Body of pancreas (tissue), 4 donors: ENCODE measurements at regions not wholly inside any gene's neighbourhood (a gene's known extent, or its start where the extent isn't known, plus 50 kb on each side); places are given as distances from the start of the nearest gene placed in this dataset.

ENCODE experiments used
- ATAC-seq: fragments of 150-250 bp; one replicate; pipeline ENCODE4 v1.9.1; 2016
- DNase-seq, 4 donors: peaks; one replicate each; pipeline ENCODE4 v3.0.0-alpha.2; 2019
- H3K27ac ChIP-seq, 4 donors: fragments of 200-600 bp; sonication (generic); 1 replicate in 3 of 4; 2 replicates in 1 of 4; pipeline versions ENCODE4 v1.5.1 to v1.6.1; 2016 to 2019; ENCODE audit warnings: mild to moderate bottlenecking in 1 of 4, mixed read lengths in 1 of 4, moderate library complexity in 1 of 4
- H3K27me3 ChIP-seq, 2 donors: fragments of 200-600 bp; sonication (generic); one replicate each; pipeline ENCODE4 v1.6.0; 2016; ENCODE audit warnings: mild to moderate bottlenecking in 1 of 2
- H3K36me3 ChIP-seq, 2 donors: fragments of 200-600 bp; sonication (generic); replicated peaks in 1 of 2; 2 replicates each; pipeline ENCODE4 v1.5.1; 2016; ENCODE audit warnings: low read depth in 2 of 2; ENCODE audit not compliant: insufficient read depth in 1 of 2
- H3K4me1 ChIP-seq: fragments of 200-600 bp; sonication (generic); one replicate; pipeline ENCODE4 v1.6.0; 2016
- H3K4me3 ChIP-seq, 2 donors: fragments of 200-600 bp; sonication (generic); 1 replicate in 1 of 2; 2 replicates in 1 of 2; pipeline ENCODE4 v1.5.1; 2016 to 2019
- H3K9me3 ChIP-seq, 3 donors: fragments of 200-600 bp; sonication (generic); 1 replicate in 2 of 3; 2 replicates in 1 of 3; pipeline ENCODE4 v1.5.1; 2016
- POLR2A ChIP-seq, 3 donors: fragments of 450-650 bp; IDR thresholded peaks; one replicate each; pipeline ENCODE4 v1.6.1; 2016; ENCODE audit warnings: antibody characterized with exemption in 3 of 3, mild to moderate bottlenecking in 2 of 3
- WGBS, 2 donors: methylation state at CpG; one replicate each; pipeline ENCODE4 v1.1.5; 2017; 5-methylcytosine and 5-hydroxymethylcytosine counted together
- intact Hi-C: fragments of 100-400 bp; cut with DNase I; formaldehyde crosslinking; loops from one replicate; pipeline ENCODE4 v1.15.1; 2023
- TF ChIP-seq, protein P1 (sequence below), 7 experiments: fragments of 450-650 bp in 4 of 7; fragments of 200-600 bp in 3 of 7; sonication (generic) in 3 of 7; IDR thresholded peaks; one replicate each; pipeline ENCODE4 v1.5.1; 2016 to 2019; ENCODE audit warnings: antibody characterized with exemption in 7 of 7

DNA sequence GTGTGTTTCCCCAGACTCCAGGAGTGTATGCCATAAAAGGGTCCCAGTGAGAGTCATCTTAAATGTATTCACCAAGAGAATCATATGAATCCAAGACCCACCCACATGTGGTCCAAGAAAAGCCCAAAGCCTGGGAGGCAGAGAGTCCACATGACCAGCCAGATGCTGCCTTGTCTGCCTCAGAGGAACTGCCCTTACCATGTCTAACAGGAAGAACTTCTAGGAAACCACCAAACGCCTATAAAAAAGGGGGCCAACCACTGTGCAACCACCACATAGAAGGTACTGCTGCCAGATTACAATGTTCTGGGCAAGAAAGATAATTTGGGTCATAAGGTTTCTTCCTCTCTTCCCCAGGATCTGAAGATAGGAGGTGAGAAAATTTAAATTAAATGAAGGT is 129.8 kb upstream of the SLC24A2 start:
- H3K27ac ChIP-seq = no peak overlapping the region
- no peak for TF ChIP-seq POLR2A (IDR thresholded peaks at IDR 0.05)
- TF ChIP-seq, protein P1, sequence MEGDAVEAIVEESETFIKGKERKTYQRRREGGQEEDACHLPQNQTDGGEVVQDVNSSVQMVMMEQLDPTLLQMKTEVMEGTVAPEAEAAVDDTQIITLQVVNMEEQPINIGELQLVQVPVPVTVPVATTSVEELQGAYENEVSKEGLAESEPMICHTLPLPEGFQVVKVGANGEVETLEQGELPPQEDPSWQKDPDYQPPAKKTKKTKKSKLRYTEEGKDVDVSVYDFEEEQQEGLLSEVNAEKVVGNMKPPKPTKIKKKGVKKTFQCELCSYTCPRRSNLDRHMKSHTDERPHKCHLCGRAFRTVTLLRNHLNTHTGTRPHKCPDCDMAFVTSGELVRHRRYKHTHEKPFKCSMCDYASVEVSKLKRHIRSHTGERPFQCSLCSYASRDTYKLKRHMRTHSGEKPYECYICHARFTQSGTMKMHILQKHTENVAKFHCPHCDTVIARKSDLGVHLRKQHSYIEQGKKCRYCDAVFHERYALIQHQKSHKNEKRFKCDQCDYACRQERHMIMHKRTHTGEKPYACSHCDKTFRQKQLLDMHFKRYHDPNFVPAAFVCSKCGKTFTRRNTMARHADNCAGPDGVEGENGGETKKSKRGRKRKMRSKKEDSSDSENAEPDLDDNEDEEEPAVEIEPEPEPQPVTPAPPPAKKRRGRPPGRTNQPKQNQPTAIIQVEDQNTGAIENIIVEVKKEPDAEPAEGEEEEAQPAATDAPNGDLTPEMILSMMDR (IDR thresholded peaks at IDR 0.05) = no peak
- H3K36me3 ChIP-seq = no peaks in the 10 kb centered on the region
- DNase-seq (no peak), ATAC-seq (no peak)
- no peak overlapping the region for H3K4me3 ChIP-seq
- H3K4me1 ChIP-seq = no peaks in the 10 kb centered on the region
- no peaks in the 10 kb centered on the region for H3K9me3 ChIP-seq
- intact Hi-C loops = no loop called here
- WGBS, 2 donors = 22 to 38% methylated on average over 1 of the region's 1 CpG
- H3K27me3 ChIP-seq = no peaks in the 10 kb centered on the region

DNA sequence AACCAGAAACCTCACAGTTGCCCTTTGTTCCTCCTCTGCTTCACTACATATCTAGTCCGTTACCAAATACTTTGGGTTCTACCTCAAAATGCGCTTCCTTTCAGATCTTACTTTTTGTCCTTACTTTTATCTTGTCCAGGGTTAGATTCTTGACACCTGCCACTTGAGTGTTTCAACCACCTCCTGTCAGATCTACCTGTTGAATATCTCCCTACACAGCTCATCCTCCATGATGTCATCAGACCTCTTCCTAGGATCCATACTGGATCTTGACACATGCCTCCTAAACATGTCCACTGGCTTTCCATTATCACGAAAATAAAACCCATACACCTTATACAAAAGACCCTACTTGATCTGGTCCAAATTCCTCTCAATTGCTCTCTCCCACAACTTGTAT is 125.2 kb upstream of the SLC24A2 start:
- no peak overlapping the region for H3K4me3 ChIP-seq
- H3K9me3 ChIP-seq = no peaks in the 10 kb centered on the region
- no peak overlapping the region for H3K27ac ChIP-seq
- 82 to 84% methylated on average over 3 of the region's 3 CpGs for WGBS, 2 donors
- TF ChIP-seq POLR2A (IDR thresholded peaks at IDR 0.05) = no peak
- TF ChIP-seq, protein P1 (IDR thresholded peaks at IDR 0.05) = no peak
- ATAC-seq (no peak), DNase-seq (no peak)
- no peaks in the 10 kb centered on the region for H3K4me1 ChIP-seq
- no peaks in the 10 kb centered on the region for H3K27me3 ChIP-seq
- no peaks in the 10 kb centered on the region for H3K36me3 ChIP-seq
- intact Hi-C loops = no loop called here

DNA sequence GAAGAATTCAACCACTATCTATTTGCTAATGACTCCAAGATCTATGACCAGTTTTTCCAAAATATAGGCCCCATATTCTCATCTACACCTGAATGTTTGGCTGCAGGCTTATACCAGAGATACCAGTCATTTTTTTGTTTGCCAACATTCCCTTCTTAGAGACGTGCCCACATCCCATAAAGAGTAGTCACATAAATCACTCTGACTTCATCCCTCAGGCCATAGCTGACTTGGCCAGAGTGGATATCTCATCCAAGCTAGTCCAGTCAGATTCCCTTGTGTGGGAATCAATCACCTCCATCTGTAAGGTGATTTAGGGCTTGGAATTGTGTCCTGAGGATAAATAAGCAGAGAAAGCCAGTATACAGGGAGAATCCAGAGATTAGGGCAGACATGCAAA is 124.3 kb upstream of the SLC24A2 start:
- ATAC-seq (no peak), DNase-seq (no peak)
- H3K4me1 ChIP-seq = no peaks in the 10 kb centered on the region
- H3K4me3 ChIP-seq = no peak overlapping the region
- H3K9me3 ChIP-seq = no peaks in the 10 kb centered on the region
- no peak overlapping the region for H3K27ac ChIP-seq
- TF ChIP-seq POLR2A (IDR thresholded peaks at IDR 0.05) = no peak
- TF ChIP-seq, protein P1 (IDR thresholded peaks at IDR 0.05) = no peak
- no peaks in the 10 kb centered on the region for H3K27me3 ChIP-seq
- 26 to 46% methylated on average over 1 of the region's 1 CpG for WGBS, 2 donors
- intact Hi-C loops = no loop called here
- no peaks in the 10 kb centered on the region for H3K36me3 ChIP-seq

DNA sequence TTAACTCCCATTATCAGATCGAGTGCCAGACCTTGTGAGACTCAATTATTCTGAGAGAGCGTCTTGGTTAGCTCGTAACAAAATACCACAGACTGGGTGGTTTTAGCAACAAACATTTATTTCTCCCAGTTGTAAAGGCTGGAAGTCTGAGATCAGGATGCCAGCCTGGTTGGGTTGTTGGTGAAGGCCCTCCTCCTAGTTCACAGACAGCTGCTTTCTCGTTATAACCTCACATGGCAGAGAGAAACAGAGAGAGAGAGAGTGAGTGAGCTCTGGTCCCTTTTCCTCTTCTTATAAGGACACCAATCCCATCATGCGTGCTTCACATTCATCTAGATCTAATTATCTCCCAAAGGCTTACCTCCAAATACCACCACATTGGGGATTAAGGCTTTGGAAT is 114.2 kb upstream of the SLC24A2 start:
- no peaks in the 10 kb centered on the region for H3K27me3 ChIP-seq
- DNase-seq = no peak
- no peak overlapping the region for H3K27ac ChIP-seq
- intact Hi-C loops = no loop called here
- H3K36me3 ChIP-seq = no peaks in the 10 kb centered on the region
- ATAC-seq = no peak
- WGBS, 2 donors = 60% methylated on average over 5 of the region's 5 CpGs
- H3K9me3 ChIP-seq = no peaks in the 10 kb centered on the region
- H3K4me1 ChIP-seq = no peaks in the 10 kb centered on the region
- TF ChIP-seq, protein P1 (IDR thresholded peaks at IDR 0.05) = no peak
- no peak for TF ChIP-seq POLR2A (IDR thresholded peaks at IDR 0.05)
- no peak overlapping the region for H3K4me3 ChIP-seq

DNA sequence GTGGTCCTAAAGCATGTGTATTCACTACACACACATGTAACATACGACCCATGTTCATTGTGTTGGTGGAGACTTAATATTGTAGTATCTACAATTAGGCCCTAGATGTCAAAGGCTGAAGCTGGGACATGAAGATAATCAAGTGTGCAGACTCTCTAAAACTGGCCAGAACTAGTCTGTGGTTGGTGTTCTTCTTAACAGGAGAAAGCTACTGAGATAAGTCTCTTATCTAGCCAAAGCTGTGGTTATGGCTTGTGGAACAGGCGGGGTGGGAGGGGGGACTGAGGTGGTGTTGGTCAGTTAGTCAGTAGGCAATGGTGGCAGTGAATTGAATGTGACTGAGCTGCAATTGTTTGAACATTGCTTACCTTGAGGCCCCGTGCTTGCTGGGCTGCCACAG is 112.7 kb upstream of the SLC24A2 start:
- no peak for DNase-seq
- TF ChIP-seq, protein P1 (IDR thresholded peaks at IDR 0.05) = no peak
- TF ChIP-seq POLR2A (IDR thresholded peaks at IDR 0.05) = no peak
- H3K9me3 ChIP-seq = no peaks in the 10 kb centered on the region
- no peaks in the 10 kb centered on the region for H3K4me1 ChIP-seq
- 72 to 83% methylated on average over 3 of the region's 3 CpGs for WGBS, 2 donors
- no peaks in the 10 kb centered on the region for H3K36me3 ChIP-seq
- ATAC-seq = no peak
- H3K4me3 ChIP-seq = no peak overlapping the region
- no peaks in the 10 kb centered on the region for H3K27me3 ChIP-seq
- intact Hi-C loops = no loop called here
- H3K27ac ChIP-seq = no peak overlapping the region
